RWPE1 (cell line): ENCODE measurements at regions not wholly inside any gene's neighbourhood (a gene's known extent, or its start where the extent isn't known, plus 50 kb on each side); places are given as distances from the start of the nearest gene placed in this dataset.
"Not testable (repeated sequence)": the region's sequence is repeated elsewhere in the genome, so short reads cannot be mapped to it uniquely, and the experiment has no call there.

Experiments
- CTCF ChIA-PET: fragments of 350-600 bp; sonication (Branson Sonifier 250); formaldehyde crosslinking; extraction: SDS; loops from one replicate; lab custom pipeline; 2021; lab: Yijun Ruan, JAX
- POLR2A ChIA-PET: fragments of 400-600 bp; formaldehyde crosslinking; extraction: SDS; loops from one replicate; lab custom pipeline; 2020; ENCODE audit warnings: antibody characterized with exemption; ENCODE audit not compliant: low non-redundant PET; lab: Yijun Ruan, JAX
- DNase-seq: peaks from one replicate; pipeline ENCODE4 v3.0.0; 2012; ENCODE audit warnings: low spot score
- H3K27ac ChIP-seq: fragments of 450-650 bp; 2 replicates; pipeline ENCODE4 v1.5.1; 2017
- CTCF ChIP-seq: fragments of 450-650 bp; conservative IDR thresholded peaks from 2 replicates; pipeline ENCODE4 v1.5.1; 2017; ENCODE audit warnings: low read depth, mild to moderate bottlenecking

DNA sequence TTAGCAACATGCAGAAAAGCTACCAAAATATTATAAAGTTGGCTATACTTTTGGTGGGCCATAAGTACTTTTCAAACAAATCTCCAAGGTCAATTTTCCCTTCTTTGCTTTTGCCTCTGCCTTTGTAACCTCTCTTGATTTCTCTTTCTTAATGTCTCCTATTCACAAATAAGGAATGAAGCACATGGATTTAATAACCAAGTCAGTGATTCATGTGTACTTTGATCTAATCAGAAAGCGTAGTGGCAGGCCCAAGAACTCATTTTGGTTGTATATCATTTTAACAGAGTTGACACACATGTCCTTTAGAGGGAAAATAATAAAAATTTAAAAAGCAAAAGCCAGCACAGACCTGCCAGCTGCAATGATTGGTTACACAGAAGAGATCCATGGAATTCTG is 93.7 kb downstream of the FZD1 start:
- DNase-seq = no peak
- ChIA-PET POLR2A (no interaction called here), CTCF (interaction anchor here (0.6 kb wide), 1 partner anchor 272 kb away, joined by 3 read pairs; no protein-coding TSS in a partner anchor)
- no peak for TF ChIP-seq CTCF
- no peak overlapping the region for H3K27ac ChIP-seq

- H3K27ac ChIP-seq = no peak overlapping the region
- no peak for TF ChIP-seq CTCF
- ChIA-PET POLR2A (no interaction called here), CTCF (interaction anchor here (0.6 to 0.7 kb wide), 2 partner anchors 108 to 272 kb away, joined by 3 read pairs; no protein-coding TSS in a partner anchor)
- DNase-seq = no peak
Measured at GRCh38 chr7:91358303-91358702, 94.1 kb downstream of the FZD1 start.

DNA sequence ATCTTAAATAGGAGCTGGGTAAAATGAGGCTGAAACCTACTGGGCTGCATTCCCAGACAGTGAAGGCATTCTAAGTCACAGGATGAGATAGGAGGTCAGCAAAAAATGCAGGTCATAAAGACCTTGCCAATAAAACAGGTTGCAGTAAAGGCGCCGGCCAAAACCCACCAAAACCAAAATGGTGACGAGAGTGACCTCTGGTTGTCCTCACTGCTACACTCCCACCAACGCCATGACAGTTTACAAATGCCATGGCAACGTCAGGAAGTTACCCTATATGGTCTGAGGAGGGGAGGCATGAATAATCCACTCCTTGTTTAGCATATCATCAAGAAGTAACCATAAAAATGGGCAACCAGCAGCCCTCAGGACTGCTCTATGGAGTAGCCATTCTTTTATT is 100.9 kb downstream of the FZD1 start:
- H3K27ac ChIP-seq, DNase-seq, POLR2A ChIA-PET, CTCF ChIA-PET: not testable (repeated sequence)

- no peak for DNase-seq
- ChIA-PET CTCF (no interaction called here), POLR2A (no interaction called here)
- no peak for TF ChIP-seq CTCF
- H3K27ac ChIP-seq = no peak overlapping the region
Measured at GRCh38 chr7:91366091-91366490, 101.9 kb downstream of the FZD1 start.

DNA sequence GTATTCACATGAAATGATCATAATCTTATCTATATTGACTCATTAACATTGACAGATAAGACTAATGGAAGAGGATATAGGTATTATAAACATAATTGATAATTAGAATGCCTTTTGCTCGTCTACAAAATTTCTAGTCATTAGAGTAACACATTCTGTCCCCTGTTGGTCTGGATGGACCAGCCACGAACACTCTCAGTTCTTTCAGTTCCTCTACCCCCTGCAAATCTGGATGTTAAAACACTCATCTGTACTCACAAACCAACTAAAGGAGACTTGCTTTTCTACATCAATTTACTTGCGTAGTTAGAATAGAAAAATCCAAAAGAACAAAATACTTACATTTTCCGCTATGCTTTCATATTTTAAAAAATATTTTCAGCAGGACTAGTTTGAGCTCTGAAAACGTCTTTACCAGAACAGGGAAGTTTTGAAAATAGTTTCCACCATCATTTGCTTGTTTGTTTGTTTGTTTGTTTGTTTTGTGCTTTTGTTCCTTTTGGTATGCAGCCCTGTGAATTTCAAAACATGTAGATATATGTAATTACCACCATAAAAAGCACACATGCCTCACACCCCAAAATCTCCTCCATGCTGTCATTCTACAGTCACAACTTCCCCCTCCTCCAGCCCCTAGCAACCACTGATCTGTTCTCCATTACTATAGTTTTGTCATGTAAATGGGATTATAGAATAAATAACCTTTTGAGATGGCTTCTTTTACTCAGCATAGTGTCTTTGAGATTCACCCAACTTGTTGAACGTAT is 103.8 kb downstream of the FZD1 start:
- POLR2A ChIA-PET = no interaction called here
- DNase-seq = no peak
- H3K27ac ChIP-seq = no peak overlapping the region
- no peak for TF ChIP-seq CTCF
- CTCF ChIA-PET = no interaction called here

DNA sequence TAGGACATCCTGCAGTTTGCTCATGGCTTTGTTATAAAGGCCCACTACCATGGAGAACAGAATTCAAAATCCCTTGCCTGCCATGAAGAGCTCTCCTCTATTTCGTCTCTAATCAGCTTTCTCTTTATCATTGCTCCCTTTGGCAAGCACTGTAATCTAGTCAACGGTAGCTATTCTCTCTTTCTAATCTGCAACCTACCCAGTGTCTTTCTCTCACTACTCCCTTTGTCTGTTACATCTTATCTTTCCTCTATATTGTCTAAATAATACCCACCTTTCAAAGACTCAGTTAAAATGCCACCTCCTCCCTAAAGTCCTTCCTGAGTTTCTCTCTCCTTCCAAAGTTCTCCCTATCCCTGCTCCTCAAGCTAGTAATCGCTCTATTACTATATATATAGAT is 108.1 kb downstream of the FZD1 start:
- H3K27ac ChIP-seq = no peak overlapping the region
- POLR2A ChIA-PET = interaction anchor here (0.6 kb wide), 1 partner anchor 161 kb away, joined by 5 read pairs; no protein-coding TSS in a partner anchor
- TF ChIP-seq CTCF = no peak
- CTCF ChIA-PET = interaction anchor here (0.6 kb wide), 1 partner anchor 393 kb away, joined by 3 read pairs; no protein-coding TSS in a partner anchor
- no peak for DNase-seq
